ENCODE measurements at regions not wholly inside any gene's neighbourhood (a gene's known extent, or its start where the extent isn't known, plus 50 kb on each side); places are given as distances from the start of the nearest gene placed in this dataset.

- Histone ChIP-seq H3K4me1 (peaks cover 0 to 7% (median 0%) of the 10 kb centered on the region in 4 donors), H3K27ac (no peak overlapping the region), H3K4me3 (no peak overlapping the region), H3K9me3 (no peaks in the 10 kb centered on the region), H3K27me3 (no peaks in the 10 kb centered on the region), H3K36me3 (peaks cover 0 to 9% (median 0%) of the 10 kb centered on the region in 3 donors)
- 71 to 82% methylated on average over 4 of the region's 4 CpGs for WGBS, 2 donors
- no peak for DNase-seq (ENCODE audit: low spot score in 2 of 2)
- TF ChIP-seq CTCF (IDR thresholded peaks at IDR 0.05) (no peak), POLR2A (IDR thresholded peaks at IDR 0.05) (no peak), EP300 (IDR thresholded peaks at IDR 0.05) (no peak)
Measured at GRCh38 chr2:177338177-177338721, 54.3 kb upstream of the AGPS start.

GRCh38 chr2:177340158-177340557 is 52.4 kb upstream of the AGPS start:
- Histone ChIP-seq H3K4me3 (no peak overlapping the region), H3K4me1 (peaks cover 0 to 2% (median 0%) of the 10 kb centered on the region in 4 donors), H3K36me3 (peaks cover 0 to 9% (median 0%) of the 10 kb centered on the region in 3 donors), H3K27ac (no peak overlapping the region), H3K27me3 (no peaks in the 10 kb centered on the region), H3K9me3 (no peaks in the 10 kb centered on the region)
- DNase-seq (ENCODE audit: low spot score in 2 of 2): no peak
- TF ChIP-seq EP300 (IDR thresholded peaks at IDR 0.05): no peak
- TF ChIP-seq POLR2A (IDR thresholded peaks at IDR 0.05): no peak
- no peak for TF ChIP-seq CTCF (IDR thresholded peaks at IDR 0.05)

DNA sequence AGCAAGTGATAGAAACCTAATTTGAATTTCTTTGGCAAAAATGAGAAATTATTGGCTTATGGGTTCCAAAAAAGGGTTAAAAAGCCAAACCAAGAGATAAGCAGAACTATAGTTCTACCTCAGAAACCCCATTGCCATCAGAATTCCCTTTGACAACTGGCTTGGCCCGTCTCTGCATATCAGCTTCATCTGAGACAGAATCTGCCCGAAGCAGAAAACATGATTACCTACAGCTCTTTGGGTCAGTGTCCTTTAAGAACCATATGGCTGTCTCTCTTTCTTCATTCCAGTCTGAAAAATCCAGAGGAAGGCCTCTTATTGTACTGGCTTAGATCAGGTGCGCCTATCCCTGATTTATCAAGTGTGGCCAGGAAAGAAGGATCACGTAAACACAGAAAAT is 49.8 kb upstream of the AGPS start:
- no peak for DNase-seq (ENCODE audit: low spot score in 2 of 2)
- TF ChIP-seq POLR2A (IDR thresholded peaks at IDR 0.05) (no peak), CTCF (IDR thresholded peaks at IDR 0.05) (no peak), EP300 (IDR thresholded peaks at IDR 0.05) (no peak)
- no peak overlapping the region for H3K27ac ChIP-seq
- H3K4me1 ChIP-seq: peaks cover 0 to 9% (median 3%) of the 10 kb centered on the region in 4 donors
- H3K4me3 ChIP-seq: no peak overlapping the region
- 95% methylated on average over 4 of the region's 4 CpGs for WGBS, 2 donors
- H3K9me3 ChIP-seq: no peaks in the 10 kb centered on the region
- H3K27me3 ChIP-seq: no peaks in the 10 kb centered on the region
- peaks cover 0 to 7% (median 0%) of the 10 kb centered on the region in 3 donors for H3K36me3 ChIP-seq
